Esophagus mucosa (tissue), 1 donor: ENCODE measurements at regions not wholly inside any gene's neighbourhood (a gene's known extent, or its start where the extent isn't known, plus 50 kb on each side); places are given as distances from the start of the nearest gene placed in this dataset.
A peak's percentile ranks its signal among the peaks of the same experiment; 100 is the strongest.

Experiments used
- ATAC-seq: fragments of 200-7000 bp; cut with Tn5 transposase; one replicate; pipeline ENCODE4 v1.9.1; 2020
- donor health status: DM: yes; HTN: yes; CAD: no.

- ATAC-seq, result no peak
Measured at GRCh38 chr20:52817511-52817910, 154.6 kb upstream of the TSHZ2 start.

- ATAC-seq, result no peak
Measured at GRCh38 chr20:52814371-52814770, 157.8 kb upstream of the TSHZ2 start.

- peak; percentile 29 for ATAC-seq
Measured at GRCh38 chr20:52812231-52812847, 159.8 kb upstream of the TSHZ2 start.

- no peak for ATAC-seq
Measured at GRCh38 chr20:52809003-52809402, 163.2 kb upstream of the TSHZ2 start.

GRCh38 chr20:52806918-52807317 is 165.2 kb upstream of the TSHZ2 start:
- no peak for ATAC-seq

GRCh38 chr20:52805843-52806242 is 166.3 kb upstream of the TSHZ2 start:
- no peak for ATAC-seq

GRCh38 chr20:52805296-52805571 is 166.9 kb upstream of the TSHZ2 start:
- no peak for ATAC-seq

GRCh38 chr20:52804497-52805295 is 167.5 kb upstream of the TSHZ2 start:
- ATAC-seq, result no peak

- no peak for ATAC-seq
Measured at GRCh38 chr20:52801628-52802006, 170.5 kb upstream of the TSHZ2 start.

- ATAC-seq, result peak; percentile 48
Measured at GRCh38 chr20:52800734-52801627, 171.2 kb upstream of the TSHZ2 start.

- ATAC-seq, result no peak
Measured at GRCh38 chr20:52799130-52799529, 173.0 kb upstream of the TSHZ2 start.

GRCh38 chr20:52798124-52798523 is 174.0 kb upstream of the TSHZ2 start:
- peak; percentile 51 for ATAC-seq

GRCh38 chr20:52794853-52795252 is 177.3 kb upstream of the TSHZ2 start:
- ATAC-seq, result no peak

- ATAC-seq, result no peak
Measured at GRCh38 chr20:52793339-52793963, 178.7 kb upstream of the TSHZ2 start.

GRCh38 chr20:52791091-52791490 is 181.1 kb upstream of the TSHZ2 start:
- ATAC-seq, result no peak

GRCh38 chr20:52789716-52790115 is 182.4 kb upstream of the TSHZ2 start:
- ATAC-seq, result no peak

- ATAC-seq, result no peak
Measured at GRCh38 chr20:52787962-52788361, 184.2 kb upstream of the TSHZ2 start.

- ATAC-seq, result no peak
Measured at GRCh38 chr20:52787216-52787615, 184.9 kb upstream of the TSHZ2 start.

GRCh38 chr20:52785679-52786078 is 186.5 kb upstream of the TSHZ2 start:
- no peak for ATAC-seq

GRCh38 chr20:52783769-52784168 is 188.4 kb upstream of the TSHZ2 start:
- no peak for ATAC-seq

GRCh38 chr20:52780462-52780861 is 191.7 kb upstream of the TSHZ2 start:
- ATAC-seq, result no peak

- ATAC-seq, result peak; percentile 60
Measured at GRCh38 chr20:52779125-52779524, 193.0 kb upstream of the TSHZ2 start.

- peak; percentile 42 for ATAC-seq
Measured at GRCh38 chr20:52777171-52777570, 195.0 kb upstream of the TSHZ2 start.
